GM20000 (cell line): ENCODE measurements at regions not wholly inside any gene's neighbourhood (a gene's known extent, or its start where the extent isn't known, plus 50 kb on each side); places are given as distances from the start of the nearest gene placed in this dataset.

Experiments
- DNase-seq: peaks from one replicate; pipeline ENCODE4 v3.0.0; 2012; ENCODE audit warnings: low spot score
- TF ChIP-seq, protein P1 (sequence below): IDR thresholded peaks from 2 replicates; pipeline ENCODE4 v1.5.1; 2012; ENCODE audit warnings: mild to moderate bottlenecking, control low read depth; ENCODE audit errors: extremely low read depth, missing control alignments

DNA sequence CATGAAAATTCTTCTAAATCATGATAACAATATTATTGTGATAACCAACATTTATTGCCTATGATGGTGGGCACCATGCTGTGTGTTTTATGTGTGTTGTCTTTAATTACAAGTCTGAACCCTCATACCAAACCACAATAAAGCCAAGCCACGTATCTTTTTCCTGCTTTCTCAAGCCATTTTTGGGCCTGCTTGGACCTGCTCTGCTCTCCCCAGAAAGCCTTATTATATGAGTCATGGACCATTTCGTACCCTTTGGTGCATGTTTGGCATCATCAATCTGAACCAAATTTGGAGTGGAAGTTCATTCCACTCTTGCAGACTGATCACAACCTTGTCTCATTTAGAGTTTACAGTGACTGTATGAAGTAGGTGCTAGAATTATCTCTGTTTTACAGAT is 87.3 kb upstream of the CD53 start:
- TF ChIP-seq, protein P1, sequence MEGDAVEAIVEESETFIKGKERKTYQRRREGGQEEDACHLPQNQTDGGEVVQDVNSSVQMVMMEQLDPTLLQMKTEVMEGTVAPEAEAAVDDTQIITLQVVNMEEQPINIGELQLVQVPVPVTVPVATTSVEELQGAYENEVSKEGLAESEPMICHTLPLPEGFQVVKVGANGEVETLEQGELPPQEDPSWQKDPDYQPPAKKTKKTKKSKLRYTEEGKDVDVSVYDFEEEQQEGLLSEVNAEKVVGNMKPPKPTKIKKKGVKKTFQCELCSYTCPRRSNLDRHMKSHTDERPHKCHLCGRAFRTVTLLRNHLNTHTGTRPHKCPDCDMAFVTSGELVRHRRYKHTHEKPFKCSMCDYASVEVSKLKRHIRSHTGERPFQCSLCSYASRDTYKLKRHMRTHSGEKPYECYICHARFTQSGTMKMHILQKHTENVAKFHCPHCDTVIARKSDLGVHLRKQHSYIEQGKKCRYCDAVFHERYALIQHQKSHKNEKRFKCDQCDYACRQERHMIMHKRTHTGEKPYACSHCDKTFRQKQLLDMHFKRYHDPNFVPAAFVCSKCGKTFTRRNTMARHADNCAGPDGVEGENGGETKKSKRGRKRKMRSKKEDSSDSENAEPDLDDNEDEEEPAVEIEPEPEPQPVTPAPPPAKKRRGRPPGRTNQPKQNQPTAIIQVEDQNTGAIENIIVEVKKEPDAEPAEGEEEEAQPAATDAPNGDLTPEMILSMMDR, result no peak

DNA sequence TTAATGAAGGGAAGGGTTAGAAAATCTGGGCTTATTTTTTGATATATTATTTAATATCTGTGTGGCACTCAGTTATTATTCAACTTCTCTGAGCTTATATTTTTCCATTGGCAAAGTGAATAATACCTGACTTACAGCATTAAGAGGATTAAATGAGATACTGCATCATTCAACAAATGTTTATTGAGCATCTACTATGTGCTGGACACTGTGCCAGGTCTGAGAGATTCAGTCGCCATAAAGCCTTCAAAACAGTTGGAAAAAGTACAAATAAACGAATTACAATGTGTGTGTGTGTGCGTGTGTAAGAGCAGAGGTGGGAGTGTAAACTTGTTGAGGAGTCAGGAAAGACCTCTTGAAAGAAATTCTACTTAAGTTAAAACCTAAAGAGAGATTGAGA is 87.9 kb upstream of the CD53 start:
- TF ChIP-seq, protein P1, result no peak
- DNase-seq, result no peak

More for the DNA sequence above, 87.3 kb upstream of the CD53 start:
- DNase-seq, result no peak

GRCh38 chr1:110783292-110783918 is 89.5 kb upstream of the CD53 start:
- TF ChIP-seq, protein P1, result peak; percentile 100
- peak; percentile 69 for DNase-seq

GRCh38 chr1:110781525-110781924 is 91.4 kb upstream of the CD53 start:
- no peak for DNase-seq
- TF ChIP-seq, protein P1, result no peak

DNA sequence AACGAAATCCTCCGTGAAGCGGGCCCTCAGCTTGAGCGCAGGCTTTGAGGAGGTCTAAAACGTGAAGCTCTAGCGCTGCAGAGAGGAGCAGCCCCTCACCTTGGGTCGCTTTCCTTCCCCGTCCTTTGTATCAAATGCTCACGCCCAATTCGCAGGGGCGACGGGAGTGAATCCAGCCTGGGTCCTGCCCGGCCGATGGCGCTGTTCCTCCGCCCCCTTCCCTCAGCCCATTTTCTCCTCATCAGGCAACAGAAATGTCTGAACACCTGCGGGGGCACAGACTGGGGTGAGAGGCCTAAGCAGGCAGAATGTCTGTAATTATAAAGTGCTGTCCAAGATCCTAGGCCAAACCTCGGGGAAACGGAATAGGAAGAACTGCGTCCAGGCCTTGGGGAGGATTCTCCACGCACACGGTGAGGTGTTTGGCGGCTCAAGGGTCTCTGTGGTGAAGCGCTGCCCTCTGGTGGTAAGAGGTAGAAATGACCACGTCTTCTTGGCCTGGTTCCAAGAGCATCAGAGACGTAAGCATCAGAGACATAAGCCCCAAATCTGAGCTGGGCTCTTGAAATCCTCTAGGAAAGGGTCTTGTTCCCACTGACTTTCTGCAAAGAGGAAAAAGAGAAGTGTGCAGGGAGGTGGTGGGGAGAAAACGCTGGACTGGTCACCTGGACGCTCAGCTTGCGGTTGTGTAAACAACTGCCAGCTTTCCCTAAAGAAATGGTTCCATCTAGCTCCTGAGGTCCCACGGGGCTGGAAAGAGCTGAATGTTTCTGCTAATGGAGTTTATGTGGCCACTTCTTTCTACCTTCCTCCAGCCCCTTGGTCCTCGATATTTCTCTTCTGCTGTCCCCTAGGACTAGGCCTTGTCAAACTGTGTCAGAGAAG is 92.1 kb upstream of the CD53 start:
- TF ChIP-seq, protein P1, result peak; percentile 84
- peak; percentile 67 for DNase-seq

DNA sequence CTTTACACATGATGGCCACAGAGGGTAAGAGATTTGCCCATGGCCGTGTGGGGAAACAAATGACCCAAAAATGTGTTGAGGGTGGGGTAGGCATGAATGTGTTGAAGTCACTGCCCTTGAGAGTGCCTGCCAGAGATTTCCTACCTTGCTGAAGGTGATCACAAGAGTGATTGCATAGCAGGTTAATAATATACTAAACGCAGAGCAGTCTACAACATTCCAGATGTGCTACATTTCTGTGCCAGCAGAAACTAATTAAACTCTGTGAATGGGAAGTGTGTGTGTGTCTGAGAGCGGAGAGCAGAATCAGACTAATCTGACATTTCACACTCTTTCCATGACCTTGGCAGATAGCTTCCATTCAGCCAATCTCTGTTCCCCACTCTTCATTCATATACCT is 93.3 kb upstream of the CD53 start:
- TF ChIP-seq, protein P1, result no peak
- DNase-seq, result no peak

GRCh38 chr1:110778821-110779220 is 94.1 kb upstream of the CD53 start:
- no peak for DNase-seq
- TF ChIP-seq, protein P1, result no peak
